ENCODE measurements at regions not wholly inside any gene's neighbourhood (a gene's known extent, or its start where the extent isn't known, plus 50 kb on each side); places are given as distances from the start of the nearest gene placed in this dataset.

GRCh38 chrX:40158036-40158706, 60.4 kb upstream of the BCOR start:
- no peak for TF ChIP-seq CTCF (conservative IDR thresholded peaks at IDR 0.05; ENCODE audit: control insufficient read depth, insufficient read depth, low read depth, low read length)
- DNase-seq (ENCODE audit: low read depth), result no peak
- peak overlapping the region; percentile 40 for H3K4me3 ChIP-seq (ENCODE audit: control insufficient read depth, low read depth, low read length)

DNA sequence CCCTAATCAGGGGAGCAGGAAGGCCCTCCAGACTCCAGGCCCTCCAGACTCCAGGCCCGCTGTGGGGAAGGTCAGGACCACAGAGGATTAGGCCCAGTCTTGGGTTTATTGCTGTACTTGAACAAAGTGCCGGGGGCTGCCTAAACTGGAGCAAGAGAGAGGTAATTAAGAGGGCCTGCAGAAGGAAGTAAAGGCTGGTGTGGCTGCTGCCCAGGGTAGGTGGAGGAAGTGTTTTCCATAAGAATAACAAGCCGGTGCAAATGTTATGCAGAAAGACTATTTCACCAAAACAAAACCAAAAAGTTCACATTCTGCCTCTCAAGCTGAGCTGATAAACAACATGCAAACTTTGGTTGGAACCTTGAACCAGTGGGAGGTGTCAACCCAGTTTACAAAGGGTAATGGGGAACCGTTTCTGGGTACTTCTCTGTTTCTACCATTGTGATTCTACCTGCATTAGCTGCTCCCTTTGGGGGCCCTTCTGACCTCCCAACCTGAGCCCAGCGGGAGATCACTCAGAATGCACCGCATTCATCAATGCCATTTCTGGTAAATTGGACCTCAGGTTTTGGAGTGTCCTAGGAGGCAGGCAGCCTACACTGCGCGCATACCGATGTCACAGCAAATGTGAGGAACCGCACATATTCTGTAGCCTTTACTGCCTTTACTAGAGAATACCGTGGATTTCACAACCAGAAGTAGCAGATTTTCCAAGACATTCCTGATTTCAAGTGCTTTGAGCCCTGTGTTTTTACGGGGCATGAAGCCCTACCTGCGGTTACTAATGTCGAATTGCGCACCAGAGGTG, 59.7 kb upstream of the BCOR start:
- H3K4me3 ChIP-seq (ENCODE audit: control insufficient read depth, low read depth, low read length), result no peak overlapping the region
- TF ChIP-seq CTCF (conservative IDR thresholded peaks at IDR 0.05; ENCODE audit: control insufficient read depth, insufficient read depth, low read depth, low read length), result no peak

GRCh38 chrX:40156470-40157227, 58.9 kb upstream of the BCOR start:
- TF ChIP-seq CTCF (conservative IDR thresholded peaks at IDR 0.05; ENCODE audit: control insufficient read depth, insufficient read depth, low read depth, low read length), result no peak

More for the DNA sequence above, 59.7 kb upstream of the BCOR start:
- DNase-seq (ENCODE audit: low read depth), result no peak

GRCh38 chrX:40155589-40156469, 58.1 kb upstream of the BCOR start:
- H3K4me3 ChIP-seq (ENCODE audit: control insufficient read depth, low read depth, low read length), result no peak overlapping the region
- no peak for DNase-seq (ENCODE audit: low read depth)
- no peak for TF ChIP-seq CTCF (conservative IDR thresholded peaks at IDR 0.05; ENCODE audit: control insufficient read depth, insufficient read depth, low read depth, low read length)

More at GRCh38 chrX:40156470-40157227, 58.9 kb upstream of the BCOR start:
- no peak for DNase-seq (ENCODE audit: low read depth)
- H3K4me3 ChIP-seq (ENCODE audit: control insufficient read depth, low read depth, low read length), result no peak overlapping the region

DNA sequence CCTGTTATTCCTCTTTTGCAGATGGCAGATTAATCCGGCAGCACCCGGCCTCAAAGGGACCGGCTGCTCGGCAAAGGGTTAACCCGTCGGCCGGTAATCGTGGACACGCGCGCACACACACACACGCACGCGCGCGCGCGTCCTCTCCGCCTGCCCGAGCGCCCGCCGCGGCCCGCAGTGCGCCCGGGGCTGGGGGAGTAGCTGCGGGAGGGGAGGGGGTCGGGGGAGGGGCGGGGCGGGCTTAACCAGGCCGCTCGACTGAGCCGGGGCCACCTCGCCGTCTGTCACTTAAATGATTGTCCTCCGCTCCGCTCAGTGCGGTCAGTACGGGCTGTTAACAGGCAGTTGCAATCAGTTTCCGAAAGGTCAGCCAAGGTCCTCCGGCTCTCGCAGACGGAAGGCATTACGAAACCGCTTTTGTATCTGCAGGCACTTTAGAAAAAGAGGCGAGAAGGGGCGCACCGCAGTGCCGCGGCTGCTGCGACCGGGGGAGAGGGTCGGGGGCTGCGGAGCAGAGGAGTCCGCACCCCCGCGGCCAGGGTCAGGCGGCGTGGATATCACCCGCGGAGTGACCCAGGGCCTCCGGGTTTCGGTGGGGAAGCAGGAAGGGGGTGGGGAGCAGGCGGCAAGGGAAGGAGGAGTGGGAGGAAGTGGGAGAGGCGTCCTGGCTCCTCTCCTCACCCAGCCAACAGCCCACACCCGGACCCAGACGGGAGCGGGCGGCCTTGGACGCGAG, 57.3 kb upstream of the BCOR start:
- no peak for TF ChIP-seq CTCF (conservative IDR thresholded peaks at IDR 0.05; ENCODE audit: control insufficient read depth, insufficient read depth, low read depth, low read length)
- DNase-seq (ENCODE audit: low read depth), result peak; percentile 52
- H3K4me3 ChIP-seq (ENCODE audit: control insufficient read depth, low read depth, low read length), result peak overlapping the region; percentile 22

Measured in fibroblast of mammary gland (primary cell).